ENCODE measurements at regions not wholly inside any gene's neighbourhood (a gene's known extent, or its start where the extent isn't known, plus 50 kb on each side); places are given as distances from the start of the nearest gene placed in this dataset.
A peak's percentile ranks its signal among the peaks of the same experiment; 100 is the strongest.

- H3K4me3 Mint-ChIP-seq: no peak overlapping the region
- ChIA-PET POLR2A (ENCODE audit: partially characterized antibody) (no interaction called here), CTCF (ENCODE audit: partially characterized antibody) (no interaction called here)
- H3K4me3 ChIP-seq (ENCODE audit: low read length in 2 of 2): no peak overlapping the region
- no peak overlapping the region for H3K27ac ChIP-seq (ENCODE audit: low read depth, low read length)
- H3K4me1 Mint-ChIP-seq: no peaks in the 10 kb centered on the region
- H3K9me3 Mint-ChIP-seq: peaks cover 0 to 3% (median 0%) of the 10 kb centered on the region in 8 donors
- no peaks in the 10 kb centered on the region for H3K36me3 ChIP-seq (ENCODE audit: insufficient read depth, low read length)
- H3K4me1 ChIP-seq (ENCODE audit: insufficient read depth, low read length): no peaks in the 10 kb centered on the region
- intact Hi-C loops (cut with micrococcal nuclease): no loop called here
- no peak overlapping the region for H3K27ac Mint-ChIP-seq
- no peak for DNase-seq
- H3K27me3 Mint-ChIP-seq: peaks cover 2 to 3% of the 10 kb centered on the region in 2 donors
- no peaks in the 10 kb centered on the region for H3K9me3 ChIP-seq (ENCODE audit: control insufficient read depth in 1 of 2, low read length in 2 of 2)
- no peaks in the 10 kb centered on the region for H3K27me3 ChIP-seq (ENCODE audit: insufficient read depth, low read length)
- H3K36me3 Mint-ChIP-seq: no peaks in the 10 kb centered on the region
Measured at GRCh38 chr1:98019747-98020146, 98.9 kb upstream of the DPYD start.

GRCh38 chr1:98018074-98018473, 97.2 kb upstream of the DPYD start:
- POLR2A ChIA-PET (ENCODE audit: partially characterized antibody): no interaction called here
- Mint-ChIP-seq H3K27me3 (peaks cover 0 to 3% of the 10 kb centered on the region in 2 donors), H3K4me3 (no peak overlapping the region), H3K4me1 (no peaks in the 10 kb centered on the region), H3K27ac (no peak overlapping the region), H3K9me3 (peaks cover 0 to 3% (median 0%) of the 10 kb centered on the region in 8 donors), H3K36me3 (no peaks in the 10 kb centered on the region)
- H3K36me3 ChIP-seq (ENCODE audit: insufficient read depth, low read length): no peaks in the 10 kb centered on the region
- no peaks in the 10 kb centered on the region for H3K4me1 ChIP-seq (ENCODE audit: insufficient read depth, low read length)
- intact Hi-C loops (cut with micrococcal nuclease): no loop called here
- DNase-seq: no peak
- H3K9me3 ChIP-seq (ENCODE audit: control insufficient read depth in 1 of 2, low read length in 2 of 2): no peaks in the 10 kb centered on the region
- H3K27ac ChIP-seq (ENCODE audit: low read depth, low read length): no peak overlapping the region
- CTCF ChIA-PET (ENCODE audit: partially characterized antibody): no interaction called here
- H3K27me3 ChIP-seq (ENCODE audit: insufficient read depth, low read length): no peaks in the 10 kb centered on the region
- no peak overlapping the region for H3K4me3 ChIP-seq (ENCODE audit: low read length in 2 of 2)

GRCh38 chr1:98017184-98017583, 96.3 kb upstream of the DPYD start:
- ChIA-PET POLR2A (ENCODE audit: partially characterized antibody) (no interaction called here), CTCF (ENCODE audit: partially characterized antibody) (no interaction called here)
- Histone ChIP-seq H3K36me3 (ENCODE audit: insufficient read depth, low read length) (no peaks in the 10 kb centered on the region), H3K27ac (ENCODE audit: low read depth, low read length) (no peak overlapping the region), H3K27me3 (ENCODE audit: insufficient read depth, low read length) (no peaks in the 10 kb centered on the region), H3K4me3 (ENCODE audit: low read length in 2 of 2) (no peak overlapping the region), H3K9me3 (ENCODE audit: control insufficient read depth in 1 of 2, low read length in 2 of 2) (no peaks in the 10 kb centered on the region), H3K4me1 (ENCODE audit: insufficient read depth, low read length) (no peaks in the 10 kb centered on the region)
- no peak overlapping the region for H3K27ac Mint-ChIP-seq
- H3K4me1 Mint-ChIP-seq: no peaks in the 10 kb centered on the region
- H3K4me3 Mint-ChIP-seq: no peak overlapping the region
- no peaks in the 10 kb centered on the region for H3K36me3 Mint-ChIP-seq
- intact Hi-C loops (cut with micrococcal nuclease): no loop called here
- H3K9me3 Mint-ChIP-seq: peaks cover 0 to 3% (median 0%) of the 10 kb centered on the region in 8 donors
- DNase-seq: no peak
- peaks cover 2 to 3% of the 10 kb centered on the region in 2 donors for H3K27me3 Mint-ChIP-seq

- intact Hi-C loops (cut with micrococcal nuclease): no loop called here
- H3K4me3 Mint-ChIP-seq: peak overlapping the region in 1 of 8 donors; percentile 4
- H3K4me3 ChIP-seq (ENCODE audit: low read length in 2 of 2): no peak overlapping the region
- no peaks in the 10 kb centered on the region for H3K9me3 ChIP-seq (ENCODE audit: control insufficient read depth in 1 of 2, low read length in 2 of 2)
- DNase-seq: no peak
- no peaks in the 10 kb centered on the region for H3K27me3 ChIP-seq (ENCODE audit: insufficient read depth, low read length)
- H3K9me3 Mint-ChIP-seq: peaks cover 0 to 2% (median 0%) of the 10 kb centered on the region in 8 donors
- no peaks in the 10 kb centered on the region for H3K36me3 Mint-ChIP-seq
- H3K27me3 Mint-ChIP-seq: peaks cover 0 to 5% of the 10 kb centered on the region in 2 donors
- H3K4me1 ChIP-seq (ENCODE audit: insufficient read depth, low read length): no peaks in the 10 kb centered on the region
- H3K27ac ChIP-seq (ENCODE audit: low read depth, low read length): no peak overlapping the region
- H3K4me1 Mint-ChIP-seq: peaks cover 0 to 7% (median 5%) of the 10 kb centered on the region in 4 donors
- CTCF ChIA-PET (ENCODE audit: partially characterized antibody): no interaction called here
- no peak overlapping the region for H3K27ac Mint-ChIP-seq
- no peaks in the 10 kb centered on the region for H3K36me3 ChIP-seq (ENCODE audit: insufficient read depth, low read length)
- POLR2A ChIA-PET (ENCODE audit: partially characterized antibody): interaction anchor here (0.9 kb wide), 1 partner anchor 87 kb away, joined by 3 read pairs; no protein-coding TSS in a partner anchor
Measured at GRCh38 chr1:98008373-98008772, 87.5 kb upstream of the DPYD start.

GRCh38 chr1:98005326-98006010, 84.6 kb upstream of the DPYD start:
- H3K27ac Mint-ChIP-seq: no peak overlapping the region
- no peaks in the 10 kb centered on the region for H3K9me3 Mint-ChIP-seq
- H3K36me3 Mint-ChIP-seq: no peaks in the 10 kb centered on the region
- Histone ChIP-seq H3K27ac (ENCODE audit: low read depth, low read length) (no peak overlapping the region), H3K36me3 (ENCODE audit: insufficient read depth, low read length) (no peaks in the 10 kb centered on the region), H3K27me3 (ENCODE audit: insufficient read depth, low read length) (no peaks in the 10 kb centered on the region), H3K4me1 (ENCODE audit: insufficient read depth, low read length) (no peaks in the 10 kb centered on the region), H3K9me3 (ENCODE audit: control insufficient read depth in 1 of 2, low read length in 2 of 2) (no peaks in the 10 kb centered on the region), H3K4me3 (ENCODE audit: low read length in 2 of 2) (no peak overlapping the region)
- no peak for DNase-seq
- H3K4me3 Mint-ChIP-seq: no peak overlapping the region
- peaks cover 0 to 7% (median 5%) of the 10 kb centered on the region in 4 donors for H3K4me1 Mint-ChIP-seq
- no peaks in the 10 kb centered on the region for H3K27me3 Mint-ChIP-seq
- CTCF ChIA-PET (ENCODE audit: partially characterized antibody): no interaction called here
- POLR2A ChIA-PET (ENCODE audit: partially characterized antibody): interaction anchor here (0.9 kb wide), 1 partner anchor 12 kb away, joined by 3 read pairs; no protein-coding TSS in a partner anchor
- intact Hi-C loops (cut with micrococcal nuclease): no loop called here

GRCh38 chr1:98003442-98003841, 82.6 kb upstream of the DPYD start:
- ChIA-PET CTCF (ENCODE audit: partially characterized antibody) (no interaction called here), POLR2A (ENCODE audit: partially characterized antibody) (interaction anchor here (0.6 kb wide), 1 partner anchor 231 kb away, joined by 3 read pairs; no protein-coding TSS in a partner anchor)
- DNase-seq: no peak

GRCh38 chr1:98002288-98002687, 81.5 kb upstream of the DPYD start:
- CTCF ChIA-PET (ENCODE audit: partially characterized antibody): no interaction called here

More at GRCh38 chr1:98003442-98003841, 82.6 kb upstream of the DPYD start:
- no peaks in the 10 kb centered on the region for H3K27me3 ChIP-seq (ENCODE audit: insufficient read depth, low read length)
- no peaks in the 10 kb centered on the region for H3K9me3 ChIP-seq (ENCODE audit: control insufficient read depth in 1 of 2, low read length in 2 of 2)
- Mint-ChIP-seq H3K9me3 (no peaks in the 10 kb centered on the region), H3K4me1 (peaks cover 0 to 5% (median 2%) of the 10 kb centered on the region in 4 donors), H3K4me3 (no peak overlapping the region), H3K27me3 (no peaks in the 10 kb centered on the region), H3K27ac (no peak overlapping the region), H3K36me3 (no peaks in the 10 kb centered on the region)
- H3K4me3 ChIP-seq (ENCODE audit: low read length in 2 of 2): no peak overlapping the region
- intact Hi-C loops (cut with micrococcal nuclease): no loop called here
- no peaks in the 10 kb centered on the region for H3K4me1 ChIP-seq (ENCODE audit: insufficient read depth, low read length)
- no peak overlapping the region for H3K27ac ChIP-seq (ENCODE audit: low read depth, low read length)
- no peaks in the 10 kb centered on the region for H3K36me3 ChIP-seq (ENCODE audit: insufficient read depth, low read length)

More at GRCh38 chr1:98002288-98002687, 81.5 kb upstream of the DPYD start:
- H3K4me1 Mint-ChIP-seq: no peaks in the 10 kb centered on the region
- Histone ChIP-seq H3K9me3 (ENCODE audit: control insufficient read depth in 1 of 2, low read length in 2 of 2) (no peaks in the 10 kb centered on the region), H3K36me3 (ENCODE audit: insufficient read depth, low read length) (no peaks in the 10 kb centered on the region), H3K4me3 (ENCODE audit: low read length in 2 of 2) (no peak overlapping the region), H3K27me3 (ENCODE audit: insufficient read depth, low read length) (no peaks in the 10 kb centered on the region), H3K4me1 (ENCODE audit: insufficient read depth, low read length) (no peaks in the 10 kb centered on the region), H3K27ac (ENCODE audit: low read depth, low read length) (no peak overlapping the region)
- intact Hi-C loops (cut with micrococcal nuclease): no loop called here
- H3K27ac Mint-ChIP-seq: no peak overlapping the region
- no peak overlapping the region for H3K4me3 Mint-ChIP-seq
- no peaks in the 10 kb centered on the region for H3K36me3 Mint-ChIP-seq
- no peak for DNase-seq
- POLR2A ChIA-PET (ENCODE audit: partially characterized antibody): no interaction called here
- H3K9me3 Mint-ChIP-seq: no peaks in the 10 kb centered on the region
- no peaks in the 10 kb centered on the region for H3K27me3 Mint-ChIP-seq

Data from CD4-positive, alpha-beta memory T cell (primary cell).